H1 (cell line): ENCODE measurements at regions not wholly inside any gene's neighbourhood (a gene's known extent, or its start where the extent isn't known, plus 50 kb on each side); places are given as distances from the start of the nearest gene placed in this dataset.

Source experiments
- BCL11A ChIP-seq, 2 experiments: IDR thresholded peaks; one replicate each; pipeline ENCODE4 v1.6.1; 2011; ENCODE audit warnings: low read depth in 2 of 2, low read length in 2 of 2, mild to moderate bottlenecking in 2 of 2
- CBX5 ChIP-seq: fragments of 300-800, 300-1000 bp; sonication (generic); IDR thresholded peaks from 2 replicates; pipeline ENCODE4 v1.7.1; 2016; ENCODE audit warnings: antibody characterized with exemption, low read length, low read depth
- CREB1 ChIP-seq: IDR thresholded peaks from 2 replicates; pipeline ENCODE4 v1.6.1; 2012; ENCODE audit warnings: inconsistent platforms
- EGR1 ChIP-seq: IDR thresholded peaks from 2 replicates; pipeline ENCODE4 v1.6.1; 2011; ENCODE audit warnings: low read depth, low read length, borderline replicate concordance
- EP300 ChIP-seq, 2 experiments: IDR thresholded peaks; 1 replicate in 1 of 2; 2 replicates in 1 of 2; pipeline ENCODE4 v1.6.1; 2011 to 2012; ENCODE audit warnings: low read depth in 2 of 2, low read length in 2 of 2, mild to moderate bottlenecking in 2 of 2, borderline replicate concordance in 1 of 2, inconsistent platforms in 1 of 2, moderate library complexity in 1 of 2
- EZH2 ChIP-seq: fragments of 200-600 bp; sonication (generic); IDR thresholded peaks from 2 replicates; pipeline ENCODE4 v1.7.1; 2012; ENCODE audit warnings: low read depth, mild to moderate bottlenecking, moderate library complexity, low read length, inconsistent platforms; ENCODE audit not compliant: severe bottlenecking
- HDAC2 ChIP-seq, 2 experiments: fragments of 300-600 bp in 1 of 2; sonication (generic) in 1 of 2; IDR thresholded peaks; 2 replicates each; pipeline ENCODE4 v1.6.1; 2011 to 2012; ENCODE audit warnings: low read depth in 2 of 2, low read length in 2 of 2, mild to moderate bottlenecking in 2 of 2, moderate library complexity in 2 of 2, borderline replicate concordance in 1 of 2, inconsistent platforms in 1 of 2
- JUN ChIP-seq: IDR thresholded peaks from 2 replicates; pipeline ENCODE4 v1.6.1; 2011; ENCODE audit warnings: low read depth, mild to moderate bottlenecking, improper control_type of control experiment, low read length
- JUND ChIP-seq: IDR thresholded peaks from 2 replicates; pipeline ENCODE4 v1.6.1; 2011; ENCODE audit warnings: mild to moderate bottlenecking, improper control_type of control experiment, low read length
- KDM1A ChIP-seq: fragments of 200-600, 300-600 bp; sonication (generic); IDR thresholded peaks from 2 replicates; pipeline ENCODE4 v1.7.1; 2016; ENCODE audit warnings: mild to moderate bottlenecking, low read length, borderline replicate concordance
- MAFK ChIP-seq: IDR thresholded peaks from 2 replicates; pipeline ENCODE4 v1.6.1; 2012; ENCODE audit warnings: low read depth, mild to moderate bottlenecking, improper control_type of control experiment, low read length
- RFX5 ChIP-seq: IDR thresholded peaks from 2 replicates; pipeline ENCODE4 v1.6.1; 2011; ENCODE audit warnings: low read depth, low read length, improper control_type of control experiment, borderline replicate concordance
- SAP30 ChIP-seq: fragments of 300-600 bp; sonication (generic); IDR thresholded peaks from 2 replicates; pipeline ENCODE4 v1.7.1; 2012; ENCODE audit warnings: low read length, moderate library complexity, mild to moderate bottlenecking, inconsistent platforms; ENCODE audit not compliant: insufficient read depth, insufficient replicate concordance
- SRF ChIP-seq: IDR thresholded peaks from 2 replicates; pipeline ENCODE4 v1.6.1; 2011; ENCODE audit warnings: mild to moderate bottlenecking, low read depth, low read length, moderate library complexity
- TAF1 ChIP-seq: IDR thresholded peaks from 2 replicates; pipeline ENCODE4 v1.6.1; 2011; ENCODE audit warnings: mild to moderate bottlenecking, low read depth, low read length
- TAF7 ChIP-seq: optimal IDR thresholded peaks from 2 replicates; pipeline ENCODE3; 2011; ENCODE audit warnings: low read depth, mild to moderate bottlenecking, inconsistent platforms, low read length, moderate library complexity, borderline replicate concordance
- TCF12 ChIP-seq: IDR thresholded peaks from 2 replicates; pipeline ENCODE4 v1.6.1; 2011; ENCODE audit warnings: low read depth, mild to moderate bottlenecking, low read length
- TEAD4 ChIP-seq: IDR thresholded peaks from 2 replicates; pipeline ENCODE4 v1.6.1; 2012; ENCODE audit warnings: low read depth, low read length, inconsistent platforms, mixed read lengths
- TF ChIP-seq, protein P1 (sequence below): IDR thresholded peaks from 2 replicates; pipeline ENCODE4 v1.6.1; 2012; ENCODE audit warnings: low read length, inconsistent platforms
- TF ChIP-seq, protein P2 (sequence below): IDR thresholded peaks from 2 replicates; pipeline ENCODE4 v1.6.1; 2012; ENCODE audit warnings: inconsistent platforms
- TF ChIP-seq, protein P3 (sequence below): IDR thresholded peaks from 2 replicates; pipeline ENCODE4 v1.6.1; 2011; ENCODE audit warnings: low read depth, mild to moderate bottlenecking, low read length; ENCODE audit not compliant: insufficient read depth

DNA sequence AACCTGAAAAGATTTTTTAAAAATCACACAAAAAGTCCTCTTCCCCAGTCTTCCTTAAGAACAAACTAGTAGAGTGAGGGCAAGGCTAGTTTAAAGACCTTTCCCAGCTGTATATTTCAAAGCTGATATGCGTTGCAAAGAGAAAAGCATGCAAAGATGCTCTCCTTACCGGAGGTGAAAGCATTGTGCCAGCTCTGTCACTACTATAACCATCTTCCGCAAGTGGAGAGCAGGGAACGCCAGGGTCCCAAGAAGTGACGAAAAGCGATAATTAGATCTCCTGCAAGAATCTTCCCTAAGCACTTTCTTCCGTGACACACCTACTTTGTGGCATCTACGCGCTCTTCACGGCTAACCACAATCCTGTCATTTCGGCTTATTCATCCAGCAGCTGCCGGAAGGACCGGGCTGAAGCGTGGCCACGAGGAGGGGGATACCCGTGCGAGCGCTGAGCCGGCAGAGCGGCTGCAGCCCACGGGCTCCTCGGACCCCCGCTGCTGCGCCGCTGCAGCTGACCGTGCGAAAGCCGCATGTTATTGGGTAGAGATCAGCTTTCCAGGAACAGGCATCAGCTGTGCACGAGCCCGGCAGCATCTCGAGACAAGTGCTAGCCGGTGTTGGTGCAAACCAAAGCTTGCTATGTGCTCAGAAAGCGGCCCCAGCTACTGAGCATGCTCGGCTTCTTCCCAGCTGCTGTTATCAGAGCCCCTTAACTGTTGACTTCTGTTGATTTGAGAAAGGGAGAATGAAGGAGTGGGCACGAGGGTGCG is 57.2 kb upstream of the ARHGAP18 start (continued):
- TF ChIP-seq, protein P1, sequence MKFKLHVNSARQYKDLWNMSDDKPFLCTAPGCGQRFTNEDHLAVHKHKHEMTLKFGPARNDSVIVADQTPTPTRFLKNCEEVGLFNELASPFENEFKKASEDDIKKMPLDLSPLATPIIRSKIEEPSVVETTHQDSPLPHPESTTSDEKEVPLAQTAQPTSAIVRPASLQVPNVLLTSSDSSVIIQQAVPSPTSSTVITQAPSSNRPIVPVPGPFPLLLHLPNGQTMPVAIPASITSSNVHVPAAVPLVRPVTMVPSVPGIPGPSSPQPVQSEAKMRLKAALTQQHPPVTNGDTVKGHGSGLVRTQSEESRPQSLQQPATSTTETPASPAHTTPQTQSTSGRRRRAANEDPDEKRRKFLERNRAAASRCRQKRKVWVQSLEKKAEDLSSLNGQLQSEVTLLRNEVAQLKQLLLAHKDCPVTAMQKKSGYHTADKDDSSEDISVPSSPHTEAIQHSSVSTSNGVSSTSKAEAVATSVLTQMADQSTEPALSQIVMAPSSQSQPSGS = no peak
- TF ChIP-seq, protein P2, sequence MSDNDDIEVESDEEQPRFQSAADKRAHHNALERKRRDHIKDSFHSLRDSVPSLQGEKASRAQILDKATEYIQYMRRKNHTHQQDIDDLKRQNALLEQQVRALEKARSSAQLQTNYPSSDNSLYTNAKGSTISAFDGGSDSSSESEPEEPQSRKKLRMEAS = peak; percentile 92
- TF ChIP-seq EZH2 (peak; percentile 47), EP300 (IDR thresholded peaks at IDR 0.05; ENCODE audit: borderline replicate concordance in 1 of 2, low read depth in 2 of 2, low read length in 2 of 2) (no peak), MAFK (no peak), CBX5 (no peak), RFX5 (no peak), BCL11A (IDR thresholded peaks at IDR 0.05; ENCODE audit: low read depth in 2 of 2, low read length in 2 of 2) (no peak), TAF7 (no peak), SAP30 (no peak), SRF (no peak), EGR1 (no peak), JUND (no peak), CREB1 (no peak), TEAD4 (0 out of 2 replicates have a peak, but pooled peaks have one; percentile 11), HDAC2 (IDR thresholded peaks at IDR 0.05; ENCODE audit: borderline replicate concordance in 1 of 2, low read depth in 2 of 2, low read length in 2 of 2) (no peak; a peak in 1 of 4 replicates), JUN (no peak), KDM1A (no peak), TCF12 (no peak), TAF1 (no peak)
- TF ChIP-seq, protein P3, sequence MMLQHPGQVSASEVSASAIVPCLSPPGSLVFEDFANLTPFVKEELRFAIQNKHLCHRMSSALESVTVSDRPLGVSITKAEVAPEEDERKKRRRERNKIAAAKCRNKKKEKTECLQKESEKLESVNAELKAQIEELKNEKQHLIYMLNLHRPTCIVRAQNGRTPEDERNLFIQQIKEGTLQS = no peak
